HG03520 (cell line): ENCODE measurements at regions not wholly inside any gene's neighbourhood (a gene's known extent, or its start where the extent isn't known, plus 50 kb on each side); places are given as distances from the start of the nearest gene placed in this dataset.
"Not testable (repeated sequence)": the region's sequence is repeated elsewhere in the genome, so short reads cannot be mapped to it uniquely, and the experiment has no call there.

Experiments used
- ATAC-seq: cut with Tn5 transposase; IDR thresholded peaks from one replicate; pipeline ENCODE4 v1.9.1; 2021; ENCODE audit warnings: mild to moderate bottlenecking, moderate library complexity; ENCODE audit not compliant: unreplicated experiment

- no peak for ATAC-seq
These were observed 58.3 kb upstream of the EEA1 start for GRCh38 chr12:92987362-92987761.

GRCh38 chr12:92987846-92988621, 58.9 kb upstream of the EEA1 start:
- peak; percentile 70 for ATAC-seq

DNA sequence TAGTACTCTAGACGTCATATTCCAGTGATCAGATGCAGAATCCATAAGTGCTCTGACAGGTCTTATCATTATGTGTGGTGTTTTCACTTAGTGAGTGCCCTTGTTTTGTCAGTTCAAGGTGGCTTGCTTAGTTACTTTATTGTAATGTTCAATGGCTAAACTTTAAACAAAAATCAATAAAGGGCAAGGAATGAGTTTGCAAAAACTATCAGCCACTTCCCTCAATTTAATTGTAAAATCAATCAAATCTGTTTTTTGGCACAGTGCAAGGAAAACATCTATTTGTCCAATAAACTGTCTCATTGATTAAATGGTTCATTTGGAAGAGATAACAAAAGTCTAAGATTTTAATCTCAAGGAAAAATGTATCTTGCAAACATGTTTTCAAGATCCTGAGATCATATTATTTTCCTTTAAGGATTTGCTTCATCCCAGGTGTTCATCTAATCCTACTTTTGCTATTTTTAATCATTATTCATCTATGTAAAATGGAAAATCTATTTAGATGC, 59.6 kb upstream of the EEA1 start:
- ATAC-seq: no peak

DNA sequence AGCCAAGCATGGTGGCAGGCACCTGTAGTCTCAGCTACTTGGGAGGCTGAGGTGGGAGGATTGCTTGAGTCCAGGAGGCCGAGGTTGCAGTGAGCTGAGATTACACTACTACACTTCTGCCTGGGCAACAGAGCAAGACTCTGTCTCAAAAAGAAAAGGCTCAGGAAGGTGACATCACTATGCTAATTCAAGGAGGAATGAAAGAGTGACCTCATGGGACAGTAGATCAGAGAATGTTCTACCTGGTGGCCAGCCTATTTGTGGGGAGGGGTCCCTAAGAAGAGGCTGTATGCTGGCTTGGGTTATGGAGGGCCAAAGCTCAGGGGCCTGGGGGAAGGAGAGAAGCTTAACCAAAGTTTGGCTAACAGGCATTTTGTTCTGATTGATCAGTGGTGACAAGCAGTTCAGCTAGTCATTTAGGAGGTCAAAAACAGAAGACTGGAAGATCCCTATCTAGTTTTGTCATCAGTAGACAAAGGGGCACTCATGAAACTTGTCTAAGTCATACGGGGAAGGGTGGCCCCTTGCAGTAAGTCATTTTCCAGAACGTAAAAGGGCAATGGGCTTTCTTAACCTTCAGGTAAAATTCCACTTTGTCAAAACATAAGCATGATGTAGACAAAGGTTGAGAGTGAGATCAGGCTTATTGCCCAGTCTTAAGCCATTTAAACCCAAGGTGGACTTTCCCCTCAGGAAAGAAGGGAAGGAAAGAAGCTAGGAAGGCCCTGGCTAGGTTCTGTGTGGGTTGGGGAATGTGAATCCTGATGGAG, 60.8 kb upstream of the EEA1 start:
- ATAC-seq: no peak

GRCh38 chr12:92991134-92991533, 62.0 kb upstream of the EEA1 start:
- no peak for ATAC-seq

GRCh38 chr12:92992041-92992440, 62.9 kb upstream of the EEA1 start:
- ATAC-seq: no peak

DNA sequence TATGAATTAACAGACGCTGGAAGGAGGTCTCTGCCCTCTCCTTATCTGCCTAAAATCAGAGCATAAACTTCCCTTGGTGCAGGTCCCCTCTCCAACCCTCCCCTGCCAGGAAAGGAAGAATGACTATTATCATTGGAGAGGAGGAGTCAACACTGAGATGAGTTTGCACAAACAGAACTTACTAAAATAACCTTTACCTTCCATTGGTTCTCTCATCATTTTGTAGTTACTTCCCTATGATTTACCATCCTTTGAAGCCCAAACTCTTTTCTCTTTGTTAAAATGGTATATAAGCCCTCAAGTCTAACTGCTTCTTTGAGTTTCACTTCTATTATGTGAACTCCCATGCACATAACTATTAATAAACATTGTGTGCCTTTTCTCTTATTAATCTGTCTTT, 64.2 kb upstream of the EEA1 start:
- ATAC-seq: no peak

- ATAC-seq: peak; percentile 68
These were observed 66.3 kb upstream of the EEA1 start for GRCh38 chr12:92995258-92995903.

GRCh38 chr12:93000026-93000425, 70.9 kb upstream of the EEA1 start:
- ATAC-seq: no peak

DNA sequence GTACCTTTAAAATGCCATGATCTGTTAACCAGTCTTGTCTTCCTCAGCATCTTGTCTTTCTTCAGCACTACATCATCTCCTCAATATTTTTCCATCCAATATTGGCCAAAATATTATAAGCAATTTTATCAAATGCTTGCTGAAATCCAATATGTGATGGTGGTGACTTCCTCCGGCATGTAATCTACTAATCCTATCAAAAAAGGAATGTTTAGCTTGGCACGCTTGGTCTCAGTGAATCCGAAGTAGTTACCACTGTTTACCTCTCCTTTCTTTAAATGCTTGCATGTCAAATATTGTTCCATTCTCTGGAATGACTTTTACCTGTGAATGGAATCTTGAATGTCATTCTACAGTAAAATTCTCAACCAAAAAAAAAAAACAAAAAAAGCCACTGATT, 72.3 kb upstream of the EEA1 start:
- ATAC-seq: no peak

GRCh38 chr12:93002293-93003054, 73.4 kb upstream of the EEA1 start:
- ATAC-seq: no peak

DNA sequence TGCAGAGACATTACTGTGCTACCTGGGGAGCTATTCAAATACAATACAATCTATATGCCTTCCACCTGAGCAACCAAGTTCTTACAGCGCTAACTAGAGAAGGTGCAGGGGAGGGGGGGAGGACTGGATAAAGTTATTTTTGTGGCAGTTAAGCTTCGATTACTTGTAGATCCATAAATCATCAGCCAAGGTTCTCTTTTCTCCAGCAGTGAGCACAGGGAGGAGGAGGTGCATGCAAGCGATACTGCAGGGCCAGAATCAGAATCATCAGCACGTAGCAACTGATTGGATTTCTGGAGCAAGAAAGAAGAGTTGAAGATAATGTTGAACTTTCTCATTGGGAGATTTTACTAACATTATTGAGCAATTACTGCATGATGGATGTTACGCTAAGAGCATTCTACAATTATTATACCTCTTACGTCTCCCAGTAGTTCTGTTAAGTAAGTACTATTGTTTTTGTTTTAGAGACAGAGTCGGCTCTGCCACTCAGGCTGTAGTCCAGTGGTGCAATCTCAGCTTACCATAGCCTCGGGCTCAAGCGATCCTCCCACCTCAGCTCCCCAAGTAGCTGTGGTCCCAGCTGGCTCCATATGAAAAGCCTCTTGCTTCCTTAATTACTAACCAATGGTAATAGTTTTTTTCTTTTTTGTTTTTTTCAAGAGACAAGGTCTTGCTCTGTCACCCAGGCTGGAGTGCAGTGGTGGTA, 74.6 kb upstream of the EEA1 start:
- no peak for ATAC-seq

GRCh38 chr12:93005928-93006392, 76.9 kb upstream of the EEA1 start:
- ATAC-seq: no peak

- no peak for ATAC-seq
These were observed 77.5 kb upstream of the EEA1 start for GRCh38 chr12:93006471-93007208.

GRCh38 chr12:93007544-93007943, 78.4 kb upstream of the EEA1 start:
- no peak for ATAC-seq

GRCh38 chr12:93008044-93008778, 79.1 kb upstream of the EEA1 start:
- ATAC-seq: peak; percentile 77

- ATAC-seq: not testable (repeated sequence)
These were observed 79.8 kb upstream of the EEA1 start for GRCh38 chr12:93008880-93009279.

DNA sequence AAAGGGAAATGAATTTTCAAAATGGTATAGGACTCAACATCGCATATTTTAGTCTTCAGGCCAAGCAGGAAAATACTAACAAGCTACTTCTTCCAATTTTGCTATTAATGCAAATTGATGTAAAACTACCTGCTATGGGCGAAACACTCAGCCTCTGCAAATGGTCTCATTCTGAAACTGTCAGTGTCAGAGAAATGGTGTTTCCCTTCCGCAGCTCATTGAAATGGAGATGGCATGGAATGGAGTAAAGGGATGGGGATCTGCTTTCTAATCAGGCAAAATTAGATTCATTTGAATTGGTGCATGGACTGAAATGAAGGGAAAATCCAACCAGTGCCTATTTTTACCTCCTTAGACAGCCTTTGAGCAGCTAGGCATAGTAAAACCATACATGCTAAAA, 80.4 kb upstream of the EEA1 start:
- no peak for ATAC-seq

DNA sequence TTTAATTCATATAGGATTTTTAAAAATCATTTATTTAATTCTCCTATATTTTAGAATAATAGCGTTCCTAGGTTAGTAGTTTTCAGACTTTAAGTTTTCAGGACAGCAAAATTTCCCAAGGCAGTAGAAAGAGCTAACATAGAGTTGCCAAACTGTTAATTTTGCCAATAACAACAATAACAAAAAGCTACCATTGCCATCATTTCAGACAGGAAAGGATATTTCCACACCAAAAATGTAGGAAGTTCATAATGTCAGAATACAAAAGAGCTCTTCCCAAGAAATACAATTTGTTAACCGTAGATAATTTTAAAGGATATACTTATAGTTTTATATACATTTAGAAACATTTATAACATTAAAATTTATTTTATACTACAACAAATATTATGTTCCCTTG, 81.4 kb upstream of the EEA1 start:
- ATAC-seq: no peak
